Anterior cingulate cortex (tissue), 58 donors: ENCODE measurements at regions not wholly inside any gene's neighbourhood (a gene's known extent, or its start where the extent isn't known, plus 50 kb on each side); places are given as distances from the start of the nearest gene placed in this dataset.
"Not testable (repeated sequence)": the region's sequence is repeated elsewhere in the genome, so short reads cannot be mapped to it uniquely, and the experiment has no call there.

Source experiments
- DNase-seq, 58 donors: peaks; one replicate each; lab custom pipeline; 2025; lab: John Stamatoyannopoulos, UW

DNA sequence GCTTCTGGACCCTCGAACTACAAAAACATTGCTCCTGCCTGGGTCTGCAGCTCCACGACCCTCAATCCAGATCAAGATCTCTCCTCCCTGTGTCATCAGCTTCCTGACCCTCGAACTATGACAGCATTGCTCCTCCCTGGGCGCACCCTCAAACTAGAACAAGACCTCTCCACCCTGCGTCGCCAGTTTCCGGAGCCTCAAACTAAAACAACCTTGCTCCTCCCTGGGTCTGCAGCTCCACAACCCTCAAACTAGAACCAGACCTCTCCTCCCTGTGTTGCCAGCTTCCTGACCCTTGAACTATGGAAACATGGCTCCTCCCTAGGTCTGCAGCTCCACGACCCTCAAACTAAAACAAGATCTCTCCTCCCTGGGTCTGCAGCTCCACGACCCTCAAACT is 339.7 kb upstream of the SULF2 start:
- no peak for DNase-seq

DNA sequence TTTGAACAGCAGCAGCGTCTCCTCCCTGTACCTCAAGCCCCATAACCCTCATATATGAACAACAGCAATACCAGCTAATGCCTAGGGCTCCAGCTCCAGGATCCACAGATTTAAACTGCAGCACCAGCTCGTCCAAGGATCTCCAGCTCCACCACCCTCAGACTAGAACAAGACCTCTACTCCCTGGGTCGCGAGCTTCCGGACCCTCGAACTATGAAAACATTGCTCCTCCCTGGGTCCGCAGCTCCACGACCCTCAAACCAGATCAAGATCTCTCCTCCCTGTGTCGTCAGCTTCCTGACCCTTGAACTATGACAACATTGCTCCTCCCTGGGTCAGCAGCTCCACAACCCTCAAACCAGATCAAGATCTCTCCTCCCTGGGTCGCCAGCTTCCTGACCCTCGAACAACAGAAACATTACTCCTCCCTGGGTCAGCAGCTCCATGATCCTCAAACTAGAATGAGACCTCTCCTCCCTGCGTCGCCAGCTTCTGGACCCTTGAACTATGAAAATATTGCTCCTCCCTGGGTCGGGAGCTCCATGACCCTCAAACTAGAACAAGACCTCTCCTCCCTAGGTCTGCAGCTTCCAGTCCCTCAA is 339.0 kb upstream of the SULF2 start:
- no peak for DNase-seq

DNA sequence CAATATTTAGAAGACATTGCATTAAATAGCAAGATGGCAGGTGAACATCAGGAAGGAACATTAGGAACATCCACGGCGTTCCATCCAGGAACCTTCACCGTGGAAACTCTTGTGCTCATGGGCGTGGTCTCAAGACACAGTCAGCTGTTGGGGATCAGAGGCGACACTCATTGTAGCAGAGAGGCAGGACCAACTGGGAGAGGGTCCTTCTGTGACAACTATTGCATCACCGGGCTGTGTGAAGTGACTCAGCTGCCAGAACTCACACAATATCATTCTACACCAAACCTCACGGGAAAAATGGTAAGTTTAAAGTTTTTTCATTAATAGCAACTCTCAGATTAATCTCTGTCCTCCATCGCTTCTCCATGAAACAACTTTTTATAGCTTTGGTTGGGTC is 334.8 kb upstream of the SULF2 start:
- DNase-seq = no peak

DNA sequence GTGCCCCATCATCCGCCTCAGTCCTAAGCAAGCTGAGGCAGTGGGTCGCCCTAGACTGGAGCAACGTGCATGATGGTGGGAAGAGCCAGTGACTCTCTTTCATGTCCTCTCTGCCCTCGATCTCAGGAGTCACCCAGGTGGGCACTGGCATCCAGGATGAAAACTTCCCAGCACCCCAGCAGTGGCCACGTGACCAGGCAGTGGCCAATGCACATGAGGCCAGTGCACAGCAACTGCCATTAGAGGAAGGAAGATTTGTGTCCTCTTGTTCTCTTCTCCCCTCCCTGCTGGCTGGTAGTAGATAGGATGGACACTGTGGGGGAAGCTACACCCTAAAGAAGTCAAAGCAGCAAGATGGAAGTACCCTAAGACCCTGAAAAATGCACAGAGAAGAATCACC is 334.1 kb upstream of the SULF2 start:
- not testable (repeated sequence) for DNase-seq

DNA sequence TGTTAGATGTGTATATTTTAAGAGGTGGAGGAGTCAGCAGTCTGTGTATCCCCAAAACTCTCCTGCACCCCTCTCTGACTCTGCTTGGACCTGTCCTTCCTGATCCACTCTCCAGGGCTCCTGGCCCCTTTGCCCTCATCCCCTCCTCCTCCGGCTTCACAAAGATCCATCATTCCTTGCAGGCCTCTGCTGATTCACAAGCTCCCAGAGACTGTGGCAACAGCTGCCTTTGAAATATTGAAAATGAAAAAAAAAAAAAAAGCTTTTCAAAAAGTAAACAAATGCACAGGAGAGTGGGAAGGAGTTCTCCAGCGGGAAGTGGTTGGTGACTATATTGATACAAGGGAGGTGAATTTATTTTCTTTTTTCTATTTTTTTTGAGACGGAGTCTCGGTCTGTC is 330.2 kb upstream of the SULF2 start:
- DNase-seq = no peak

DNA sequence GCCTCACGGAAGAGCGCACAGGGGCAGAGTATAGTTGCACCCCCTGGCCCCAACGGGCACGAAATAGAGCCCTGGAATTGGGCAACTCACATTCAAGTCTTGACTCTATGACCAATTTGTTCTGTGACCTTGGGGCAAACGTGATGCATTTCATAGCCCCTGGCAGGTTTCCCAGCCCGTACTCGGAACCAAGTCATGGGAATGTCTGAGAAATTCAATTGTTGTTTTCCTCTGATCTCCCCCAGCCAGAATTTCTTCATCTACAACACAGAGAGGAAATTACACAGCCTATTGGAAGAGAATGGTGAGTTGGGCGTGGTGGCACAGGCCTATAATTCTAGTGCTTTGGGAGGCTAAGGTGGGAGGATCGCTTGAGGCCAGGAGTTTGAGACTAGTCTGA is 322.3 kb upstream of the SULF2 start:
- DNase-seq = no peak

DNA sequence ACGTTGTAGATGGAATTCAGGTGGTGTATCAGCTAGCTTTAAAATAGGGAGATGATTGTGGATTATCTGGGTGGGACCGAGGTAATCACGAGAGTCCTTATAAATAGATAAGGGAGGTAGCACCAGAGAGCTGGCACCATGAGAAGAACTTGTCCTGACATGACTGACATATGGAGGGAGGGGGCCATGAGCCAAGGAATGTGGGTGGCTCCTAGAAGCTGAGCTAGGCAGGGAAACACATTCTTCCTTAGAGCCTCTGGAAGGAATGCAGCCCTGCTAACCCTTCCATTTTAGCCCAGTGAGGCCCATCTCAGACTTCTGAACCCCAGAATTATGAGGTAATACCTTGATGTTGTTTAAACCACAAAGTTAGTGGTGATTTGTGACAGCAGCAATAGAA is 321.1 kb upstream of the SULF2 start:
- no peak for DNase-seq

DNA sequence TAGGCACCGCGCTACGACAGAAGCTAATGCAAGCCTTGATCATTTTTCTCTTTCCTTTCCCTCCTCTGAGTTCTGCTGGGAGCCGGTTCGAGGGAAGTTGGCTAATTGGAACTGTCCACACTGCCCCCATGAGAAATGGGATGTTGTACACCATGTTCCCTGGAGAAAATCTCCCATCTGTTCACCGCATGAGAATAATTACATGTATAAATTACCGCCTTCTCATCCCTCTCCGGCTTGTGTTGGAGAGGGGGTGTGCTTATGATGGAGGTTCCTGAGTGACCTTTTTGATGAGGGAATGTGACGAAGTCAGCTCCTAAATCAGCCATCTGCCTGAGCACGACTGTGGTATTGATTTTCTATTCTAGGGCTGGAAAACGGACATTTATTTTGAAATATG is 320.2 kb upstream of the SULF2 start:
- peak in 2 of 58 donors; percentile 5 to 7 for DNase-seq

DNA sequence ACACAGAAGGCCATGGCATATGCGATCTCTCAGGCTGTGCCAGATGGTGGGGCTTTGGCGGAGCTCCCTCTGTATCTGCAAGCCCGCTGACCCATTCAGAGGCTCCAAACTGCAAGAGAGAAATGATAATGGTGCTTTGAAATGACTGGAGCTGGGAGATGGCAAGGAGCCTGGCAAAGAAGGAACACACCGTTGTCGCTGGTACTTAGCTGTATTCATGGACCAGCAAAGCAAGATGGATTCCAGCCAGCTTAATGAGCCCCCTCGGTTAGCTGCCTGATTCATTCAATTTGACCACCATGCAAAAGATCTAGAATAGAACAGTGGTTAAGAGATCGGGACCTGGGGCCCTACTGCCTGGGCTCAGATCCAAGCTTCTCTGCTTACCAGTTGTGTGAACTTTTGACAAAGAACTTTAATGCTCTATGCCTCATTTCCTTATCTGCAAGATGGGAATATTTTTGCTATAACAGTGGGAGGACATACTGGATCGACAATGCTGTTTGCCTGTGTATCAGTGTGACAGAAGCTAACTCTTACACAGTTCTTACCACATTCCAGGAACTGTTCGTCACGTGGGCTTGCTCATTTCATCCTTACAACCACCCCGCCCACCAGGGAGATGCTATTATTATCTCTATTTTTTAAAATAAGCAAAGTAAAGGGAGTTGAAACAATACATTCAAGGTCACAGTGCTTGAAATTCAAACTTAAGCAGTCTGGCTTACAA is 317.8 kb upstream of the SULF2 start:
- DNase-seq = peak in 13 of 58 donors; percentile 3 to 36 (median 20)

DNA sequence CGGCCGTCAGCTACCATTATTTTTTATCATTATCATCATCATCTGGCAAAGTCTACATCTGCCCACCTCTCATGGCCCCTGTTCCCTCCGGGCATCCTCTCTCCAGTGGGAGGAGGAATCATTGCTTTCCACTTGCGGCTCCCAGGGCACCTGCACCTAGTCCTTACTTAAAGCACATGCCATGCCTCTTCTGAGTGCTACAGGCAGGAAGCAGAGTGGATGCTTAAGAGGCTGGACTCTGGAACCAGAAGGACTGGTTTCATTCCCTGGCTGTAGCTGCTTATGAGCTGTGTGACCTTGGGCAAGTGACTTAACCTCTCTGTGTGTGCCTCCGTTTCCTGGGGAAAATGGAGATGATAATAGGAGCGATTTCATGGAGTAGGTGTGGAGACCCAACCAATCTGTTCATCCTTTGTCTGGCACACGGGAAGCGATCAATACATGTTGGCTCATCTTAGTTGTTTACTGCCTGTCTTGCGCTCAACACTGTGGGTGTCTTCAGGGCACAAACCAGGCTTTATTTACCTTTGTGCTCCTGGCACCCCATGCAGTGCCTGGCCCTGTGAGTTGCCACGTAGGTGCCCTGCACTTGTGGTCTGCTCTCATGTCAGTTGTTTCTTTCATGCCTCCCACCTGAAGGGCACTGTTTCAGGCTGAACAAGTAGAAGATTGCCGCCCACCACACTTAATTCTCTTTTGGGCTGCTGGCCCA is 317.0 kb upstream of the SULF2 start:
- no peak for DNase-seq

DNA sequence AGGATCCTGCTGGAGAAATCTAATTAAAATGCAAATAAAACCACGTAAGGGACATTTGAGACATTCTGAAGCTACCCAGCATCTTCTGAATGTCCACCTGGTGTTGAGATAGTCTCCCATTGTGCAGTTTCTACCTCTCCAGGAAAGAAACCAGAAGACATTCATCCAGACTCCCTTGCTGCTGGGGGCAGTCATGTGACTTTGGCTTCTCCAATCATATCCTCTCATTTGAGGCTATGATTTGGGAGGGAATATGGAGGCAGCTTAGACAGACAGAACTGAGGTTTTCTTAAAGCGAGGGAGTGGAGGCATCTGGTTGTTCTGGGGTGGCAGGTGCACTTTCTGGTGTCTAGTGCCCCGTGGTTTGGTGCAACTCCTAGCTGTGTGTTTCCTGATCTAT is 315.2 kb upstream of the SULF2 start:
- DNase-seq = no peak

DNA sequence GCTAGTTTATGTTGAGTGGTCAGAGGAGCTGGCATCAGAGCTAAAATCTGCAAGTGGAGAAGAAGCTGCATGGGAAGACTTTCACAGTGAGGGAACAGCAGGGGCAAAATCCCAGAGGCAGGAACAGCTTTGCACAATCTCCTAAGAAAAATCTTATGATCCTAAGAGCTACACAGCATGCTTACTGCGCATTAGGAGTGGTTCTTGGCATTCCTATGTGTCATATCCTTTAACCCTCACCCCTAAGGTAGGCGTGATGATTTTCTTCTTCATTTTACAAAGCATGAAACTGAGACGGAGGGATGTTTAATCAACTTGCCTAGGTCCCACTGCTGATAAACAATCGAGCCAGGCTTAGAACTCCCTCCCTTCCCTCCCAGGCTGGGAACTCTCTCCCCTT is 313.6 kb upstream of the SULF2 start:
- no peak for DNase-seq

DNA sequence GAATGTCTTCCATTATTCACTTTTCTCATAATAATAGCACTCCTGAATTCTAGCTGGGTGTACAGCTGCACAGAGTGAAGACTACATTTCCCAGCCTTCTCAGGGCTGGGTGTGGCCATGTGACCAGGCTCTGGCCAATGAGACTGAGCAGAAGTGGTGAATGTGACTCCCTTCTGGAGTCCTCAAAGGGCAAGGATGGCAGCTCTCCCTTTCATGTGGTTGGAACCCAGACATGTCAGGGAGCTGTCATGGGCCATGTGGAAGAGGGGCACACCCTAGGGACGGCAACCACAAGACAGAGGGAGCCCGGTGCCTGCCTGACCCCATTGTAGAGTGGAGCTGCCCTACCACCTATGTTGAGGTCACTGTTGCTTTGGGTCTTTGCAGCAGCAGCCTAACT is 312.8 kb upstream of the SULF2 start:
- peak in 2 of 58 donors; percentile 6 to 13 for DNase-seq

DNA sequence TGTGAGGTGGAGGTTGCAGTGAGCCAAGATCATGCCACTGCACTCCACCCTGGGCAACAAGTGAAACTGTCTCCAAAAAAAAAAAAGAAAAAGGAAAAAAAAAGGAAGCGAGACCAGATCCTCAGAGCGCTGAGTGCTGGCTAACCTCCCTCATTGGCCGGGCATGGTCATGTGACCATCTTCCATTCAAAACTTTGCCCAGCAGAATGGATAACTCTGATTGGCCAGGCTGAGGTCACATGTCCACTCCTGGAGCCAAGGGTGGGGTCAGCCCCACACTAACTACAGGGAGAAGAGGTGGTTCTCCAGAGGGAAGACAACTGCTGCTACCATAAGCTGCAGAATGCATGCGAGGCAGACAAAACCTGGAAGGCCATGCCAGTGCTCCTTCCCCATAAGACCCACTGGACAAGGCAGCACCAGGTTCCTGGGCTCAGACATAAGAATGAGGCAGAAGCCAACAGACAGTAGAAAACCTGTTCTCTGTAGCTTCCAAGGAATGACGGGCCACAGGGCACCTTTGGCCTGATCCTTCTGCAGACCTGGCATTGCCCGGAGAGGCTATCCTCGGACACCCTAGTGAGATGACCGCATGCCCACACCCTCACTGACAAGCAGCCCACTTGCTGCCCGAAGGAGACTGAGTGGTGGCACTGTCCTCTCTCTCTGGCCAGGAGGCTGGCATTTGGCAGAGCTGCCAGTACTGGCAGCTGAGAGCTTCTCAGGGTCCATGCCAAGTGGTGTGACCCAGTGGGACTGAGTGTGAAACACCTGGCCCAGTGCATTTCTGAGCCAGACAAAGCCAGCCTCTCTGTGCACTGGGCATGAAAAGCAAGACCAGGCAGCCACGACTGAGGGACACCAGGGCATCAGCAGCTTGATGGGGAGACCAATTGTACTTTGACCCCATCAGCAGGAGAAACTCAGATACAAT is 311.9 kb upstream of the SULF2 start:
- DNase-seq = peak in 23 of 58 donors; percentile 4 to 47 (median 11)

DNA sequence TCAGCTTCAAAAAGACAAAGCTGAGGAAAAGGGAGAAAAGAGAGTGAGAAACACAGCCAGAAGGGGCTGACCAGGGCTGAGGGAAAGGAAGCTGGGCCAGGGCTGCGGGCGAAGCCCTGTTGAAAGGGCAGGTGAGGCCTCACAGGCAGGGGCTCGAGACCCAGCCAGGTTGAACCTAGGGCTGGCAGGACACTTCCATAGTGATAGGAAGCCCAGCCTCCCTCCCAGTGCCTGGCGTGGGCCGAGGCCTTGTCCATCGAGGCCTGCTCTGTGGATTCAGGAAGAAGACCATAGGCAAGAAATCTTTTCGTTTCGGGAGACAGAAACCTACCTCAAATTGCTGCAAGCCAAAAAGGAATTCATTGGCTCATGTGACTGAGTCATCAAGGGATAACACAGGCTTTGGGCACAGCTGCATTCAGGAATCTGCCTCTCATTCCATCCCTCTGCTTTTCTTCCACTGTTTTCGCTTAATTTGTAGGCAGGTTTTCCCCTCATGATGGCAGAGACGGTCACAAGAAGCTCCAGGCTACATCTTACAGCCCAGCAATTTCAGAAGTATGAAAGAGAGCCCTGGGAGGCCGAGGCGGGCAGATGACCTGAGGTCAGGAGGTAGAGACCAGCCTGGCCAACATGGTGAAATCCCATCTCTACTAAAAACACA is 311.1 kb upstream of the SULF2 start:
- DNase-seq = no peak

DNA sequence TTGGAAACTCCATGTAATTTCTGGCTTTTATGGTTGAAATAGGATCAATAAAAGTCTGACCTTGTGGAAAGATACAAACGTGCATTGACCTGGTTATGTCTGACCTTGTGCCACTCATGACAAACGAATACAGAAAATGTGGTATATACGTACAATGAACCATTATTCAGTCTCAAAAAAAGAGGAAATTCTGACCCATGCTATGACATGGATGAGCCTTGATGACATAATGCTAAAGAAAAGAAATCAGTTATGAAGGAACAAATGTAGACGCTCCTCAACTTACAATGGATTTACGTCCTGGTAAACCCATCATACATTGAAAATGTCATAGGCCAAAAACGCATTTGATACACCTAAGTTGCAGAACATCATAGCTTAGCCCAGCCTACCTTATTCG is 309.7 kb upstream of the SULF2 start:
- DNase-seq = no peak

DNA sequence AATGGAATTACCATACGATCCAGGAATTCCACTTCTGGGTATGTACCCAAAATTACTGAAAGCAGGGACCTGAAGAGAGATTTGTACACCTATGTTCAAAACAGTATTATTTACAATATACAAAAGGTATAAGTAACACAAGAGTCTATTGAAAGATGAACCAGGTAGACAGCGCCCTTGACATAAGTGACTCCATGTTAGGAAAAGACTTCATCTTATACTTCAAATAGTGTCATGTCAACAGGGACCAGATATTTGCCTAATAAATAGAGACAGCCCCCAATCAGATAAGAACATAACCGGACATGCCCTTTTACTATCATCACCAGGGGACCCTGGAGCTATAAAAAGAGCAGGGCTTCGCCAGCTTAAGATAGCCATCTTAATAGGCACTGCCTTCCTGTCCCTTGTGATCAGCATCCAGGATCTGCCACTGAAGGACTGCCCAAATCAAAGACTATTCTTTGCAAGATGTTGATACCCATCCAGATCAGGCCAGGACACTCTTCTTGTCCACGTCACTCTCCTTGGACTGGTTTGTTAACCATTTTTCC is 309.0 kb upstream of the SULF2 start:
- no peak for DNase-seq

DNA sequence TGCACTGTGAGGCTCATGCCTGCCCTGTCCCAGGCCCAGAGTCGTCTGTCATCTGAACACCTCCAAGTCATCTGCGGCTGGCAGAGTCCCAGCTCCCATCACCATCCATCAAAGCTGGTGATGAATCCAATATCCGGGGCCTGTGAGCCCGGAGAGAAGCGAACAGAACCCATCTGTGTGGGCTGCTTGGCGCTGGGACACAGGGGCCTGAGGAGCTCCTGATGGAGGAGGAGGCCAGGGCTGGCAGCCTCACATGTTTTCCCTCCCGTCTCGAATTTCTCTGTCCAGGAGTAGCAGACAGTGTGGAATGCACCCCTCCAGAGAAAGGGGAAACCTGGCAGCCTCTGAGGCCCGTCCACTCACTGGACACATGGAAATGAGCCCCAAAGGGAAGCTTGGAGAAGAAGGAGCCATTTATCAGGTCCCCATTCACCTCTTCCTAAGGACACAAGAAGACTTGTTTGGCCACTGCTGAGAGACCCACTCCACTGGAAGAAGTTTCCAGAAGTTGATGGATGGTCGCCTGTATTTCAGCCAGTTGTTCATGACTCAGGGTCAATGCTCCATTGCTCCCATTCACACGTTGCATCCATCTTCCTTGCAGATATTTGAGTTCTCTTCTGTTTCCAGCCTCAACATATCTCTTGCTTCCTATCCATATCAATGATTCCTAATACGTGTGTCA is 307.5 kb upstream of the SULF2 start:
- no peak for DNase-seq

DNA sequence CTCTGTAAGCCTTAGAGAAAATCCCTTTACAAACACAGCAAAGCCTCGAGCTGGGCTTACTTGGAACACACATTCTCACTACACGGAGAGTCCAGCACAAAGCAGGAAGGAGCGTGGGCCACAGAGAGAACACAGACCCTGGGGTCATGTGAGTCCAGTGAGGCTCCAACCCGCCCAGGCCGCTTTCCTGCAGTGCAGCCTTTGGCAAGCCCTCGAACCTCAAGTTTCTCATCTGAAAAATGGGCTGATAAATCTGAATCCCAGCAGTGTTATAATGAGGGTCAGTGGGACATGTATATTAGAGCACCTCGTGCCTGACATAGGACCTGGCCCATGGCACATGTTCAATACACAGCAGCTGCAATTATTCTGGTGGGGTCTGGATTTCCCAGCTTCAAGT is 305.5 kb upstream of the SULF2 start:
- no peak for DNase-seq
